Activated naive CD4-positive, alpha-beta T cell (primary cell): ENCODE measurements at regions not wholly inside any gene's neighbourhood (a gene's known extent, or its start where the extent isn't known, plus 50 kb on each side); places are given as distances from the start of the nearest gene placed in this dataset.
"Not testable (repeated sequence)": the region's sequence is repeated elsewhere in the genome, so short reads cannot be mapped to it uniquely, and the experiment has no call there.

Source experiments
- DNase-seq, 4 experiments: peaks; one replicate each; lab custom pipeline; 2025; lab: John Stamatoyannopoulos, UW

- no peak for DNase-seq
Observed at GRCh38 chr19:31037286-31037980, 311.8 kb downstream of the TSHZ3 start.

- not testable (repeated sequence) for DNase-seq
Observed at GRCh38 chr19:31031455-31031854, 317.8 kb downstream of the TSHZ3 start.

GRCh38 chr19:31023038-31023437 is 326.2 kb downstream of the TSHZ3 start:
- DNase-seq = no peak

DNA sequence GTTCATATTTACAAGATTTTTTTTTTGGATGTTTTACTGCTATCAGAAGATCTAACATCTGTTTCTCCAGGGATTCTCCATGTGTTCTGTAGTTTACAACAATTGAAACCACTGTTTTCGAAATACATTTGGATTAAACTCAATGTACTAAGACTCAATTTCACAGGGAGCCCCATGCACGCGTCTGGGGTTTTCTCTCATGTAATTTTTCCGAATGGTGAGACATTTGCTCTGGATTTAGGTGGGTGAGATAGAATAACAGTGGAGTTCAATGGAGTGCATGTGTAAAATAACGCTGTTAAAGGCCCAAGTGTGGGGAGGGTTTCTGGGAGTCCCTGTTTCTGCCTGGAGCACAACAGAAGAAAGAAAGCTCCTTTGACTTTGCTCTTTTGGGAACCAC is 330.3 kb downstream of the TSHZ3 start:
- no peak for DNase-seq

GRCh38 chr19:31015778-31016177 is 333.5 kb downstream of the TSHZ3 start:
- DNase-seq = no peak

GRCh38 chr19:31014668-31015067 is 334.6 kb downstream of the TSHZ3 start:
- no peak for DNase-seq

DNA sequence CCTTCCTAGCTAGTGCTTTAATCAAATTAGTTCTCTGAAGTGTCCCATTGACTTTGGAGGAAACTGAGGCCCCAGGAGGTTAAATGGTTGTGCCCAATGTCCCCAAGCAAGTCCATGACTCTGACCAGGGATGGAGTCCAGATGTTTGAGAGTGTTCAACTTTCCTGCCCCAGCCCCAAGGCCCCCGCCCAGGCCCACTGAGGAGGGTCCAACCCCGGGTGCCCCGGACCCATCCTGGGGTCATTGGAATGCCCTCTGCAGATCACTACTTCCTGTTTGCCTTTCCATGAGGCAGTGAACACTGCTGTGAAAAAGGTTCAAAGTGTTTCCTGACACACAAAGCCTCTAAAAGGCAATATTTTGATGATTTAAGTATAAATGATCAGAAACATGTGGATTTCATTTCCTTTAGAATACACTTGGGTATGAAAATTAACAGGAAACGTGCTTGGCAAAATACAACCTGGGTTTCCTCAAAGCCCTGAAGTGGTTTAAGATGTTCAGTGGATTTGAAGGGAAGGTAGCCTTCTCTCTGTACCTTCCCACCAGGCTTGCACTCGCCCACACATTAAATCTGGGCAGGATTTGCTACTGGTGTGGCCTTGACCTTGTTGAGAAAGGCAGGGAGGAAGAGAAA is 335.7 kb downstream of the TSHZ3 start:
- no peak for DNase-seq

GRCh38 chr19:31002518-31003244 is 346.6 kb downstream of the TSHZ3 start:
- DNase-seq = no peak

- no peak for DNase-seq
Observed at GRCh38 chr19:31001991-31002390, 347.2 kb downstream of the TSHZ3 start.

GRCh38 chr19:31000913-31001312 is 348.3 kb downstream of the TSHZ3 start:
- DNase-seq = no peak

- no peak for DNase-seq
Observed at GRCh38 chr19:30999726-31000125, 349.5 kb downstream of the TSHZ3 start.

- DNase-seq = no peak
Observed at GRCh38 chr19:30997222-30997621, 352.0 kb downstream of the TSHZ3 start.

DNA sequence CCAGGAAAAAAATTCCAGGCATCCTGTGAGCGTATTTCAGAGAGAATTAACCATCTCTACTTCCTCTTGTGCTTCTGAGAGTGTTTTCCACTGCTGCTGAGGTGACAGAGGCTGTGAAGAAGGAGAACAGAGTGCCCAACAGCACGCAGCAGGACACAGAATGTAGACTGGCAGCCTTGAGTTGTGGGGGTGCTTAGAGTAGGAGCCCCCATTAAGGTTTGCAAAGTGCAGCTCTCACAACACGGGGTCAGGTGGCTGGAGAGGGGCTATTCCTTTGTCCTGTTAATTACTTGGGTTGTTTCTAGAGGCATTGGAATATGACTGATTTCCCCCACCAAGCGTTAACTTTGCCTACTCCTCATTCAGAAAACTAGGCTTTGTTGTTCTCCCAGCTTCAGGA is 370.6 kb downstream of the TSHZ3 start:
- DNase-seq = no peak

DNA sequence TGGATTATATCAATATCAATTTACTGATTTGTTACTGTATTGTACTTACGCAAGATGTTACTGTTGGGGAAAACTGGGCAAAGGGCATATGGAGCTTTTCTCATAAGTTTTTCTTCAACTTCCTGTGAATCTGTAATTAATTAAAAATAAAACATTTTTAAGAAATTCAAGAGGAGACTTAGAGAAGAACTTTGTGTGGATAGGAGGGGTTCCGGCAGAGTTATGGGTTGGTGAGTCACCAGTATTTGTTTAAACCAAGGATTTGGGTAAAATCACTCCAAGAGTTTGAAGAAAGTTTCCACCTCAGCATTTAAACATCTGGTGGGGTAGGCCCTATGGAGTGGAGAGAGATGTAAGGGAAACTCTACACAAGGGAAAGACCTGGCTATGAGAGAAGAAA is 379.6 kb downstream of the TSHZ3 start:
- DNase-seq = no peak

GRCh38 chr19:30968841-30969399 is 380.3 kb downstream of the TSHZ3 start:
- no peak for DNase-seq

- DNase-seq = no peak
Observed at GRCh38 chr19:30968210-30968609, 381.0 kb downstream of the TSHZ3 start.

DNA sequence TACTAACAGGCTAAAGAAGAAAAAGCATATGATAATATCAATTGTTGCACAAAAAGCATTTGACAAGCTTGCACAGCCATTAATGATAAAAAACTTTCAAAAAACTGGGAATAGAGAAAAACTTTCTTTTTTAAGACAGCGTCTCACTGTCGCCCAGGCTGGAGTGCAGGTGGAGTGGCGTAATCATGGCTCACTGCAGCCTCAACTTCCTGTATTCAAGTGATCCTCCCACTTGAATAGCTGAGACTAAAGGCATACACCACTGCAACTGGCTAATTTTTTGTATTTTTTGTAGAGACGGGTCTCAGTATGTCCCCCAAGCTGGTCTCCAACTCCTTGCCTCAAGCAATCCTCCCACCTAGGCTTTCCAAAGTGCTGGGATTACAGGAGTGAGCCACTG is 382.8 kb downstream of the TSHZ3 start:
- DNase-seq = no peak

GRCh38 chr19:30959011-30959410 is 390.2 kb downstream of the TSHZ3 start:
- no peak for DNase-seq

DNA sequence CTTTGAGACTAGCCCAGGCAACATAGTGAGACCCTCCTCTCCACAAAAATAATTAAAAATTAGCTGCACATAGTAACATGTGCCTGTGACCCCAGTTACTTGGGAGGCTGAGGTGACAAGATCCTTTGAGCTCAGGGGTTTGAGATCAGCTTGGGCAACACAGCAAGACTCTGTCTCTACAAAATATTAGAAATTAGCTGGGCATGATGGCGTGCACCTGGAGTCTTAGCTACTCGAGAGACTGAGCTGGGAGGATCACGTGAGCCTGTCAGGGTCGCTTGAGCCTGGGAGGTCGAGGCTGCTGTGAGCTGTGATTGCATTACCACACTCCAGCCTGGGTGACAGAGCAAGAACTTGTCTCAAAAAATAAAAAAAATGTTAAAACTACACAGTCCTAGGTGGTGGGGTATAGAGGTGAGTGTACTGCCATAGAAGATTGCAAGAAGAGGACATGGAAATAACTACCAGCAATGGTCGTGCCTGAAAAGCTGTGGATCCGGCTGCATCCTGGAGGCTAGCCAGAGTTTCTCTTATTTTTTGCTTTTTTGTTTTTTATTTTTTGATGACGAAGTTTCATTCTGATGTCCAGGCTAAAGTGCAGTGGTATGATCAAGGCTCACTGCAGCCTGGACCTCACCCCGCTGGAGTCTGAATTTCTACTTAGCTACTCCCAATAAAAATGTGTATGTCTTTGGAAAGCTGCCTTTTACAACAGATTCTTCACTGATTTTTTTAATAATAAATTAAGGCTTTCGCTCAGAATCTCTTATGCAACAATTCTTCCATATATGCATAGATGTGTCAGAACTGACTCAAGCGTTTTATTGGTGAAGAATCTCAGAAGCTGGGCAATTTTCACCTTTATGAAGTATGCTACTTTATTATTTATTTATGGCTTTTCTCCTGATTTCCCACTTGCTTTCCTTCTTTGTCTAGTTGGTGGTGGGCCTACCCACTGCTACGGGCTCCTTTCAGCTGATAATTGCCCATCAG is 393.8 kb downstream of the TSHZ3 start:
- DNase-seq = no peak

DNA sequence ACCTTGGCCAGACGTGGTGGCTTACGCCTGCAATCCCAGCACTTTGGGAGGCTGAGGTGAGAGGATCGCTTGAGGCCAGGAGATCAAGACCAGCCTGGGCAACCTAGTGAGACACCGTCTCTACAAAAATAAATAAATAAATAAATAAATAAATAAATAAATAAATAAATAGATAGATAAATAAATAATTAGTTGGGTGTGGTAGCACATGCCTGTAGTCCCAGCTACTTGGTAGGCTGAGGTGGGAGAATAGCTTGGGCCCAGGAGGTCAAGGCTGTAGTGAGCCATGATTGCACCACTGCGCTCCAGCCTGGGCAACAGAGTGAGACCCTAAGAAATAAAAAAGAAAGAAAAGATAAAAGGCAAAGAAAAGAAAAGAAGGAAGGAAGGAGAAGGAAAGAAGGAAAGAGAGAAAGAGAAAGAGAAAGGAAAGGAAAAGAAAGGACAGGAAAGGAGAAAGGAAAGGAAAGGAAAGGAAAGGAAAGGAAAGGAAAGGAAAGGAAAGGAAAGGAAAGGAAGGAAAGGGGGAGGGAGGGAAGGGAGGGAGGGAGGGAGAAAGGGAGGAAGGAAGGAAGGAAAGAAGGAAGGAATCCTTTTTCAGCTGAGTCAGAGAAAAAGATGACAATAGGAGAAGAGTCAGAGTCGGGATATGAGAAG is 404.8 kb downstream of the TSHZ3 start:
- not testable (repeated sequence) for DNase-seq
